ENCODE measurements at regions not wholly inside any gene's neighbourhood (a gene's known extent, or its start where the extent isn't known, plus 50 kb on each side); places are given as distances from the start of the nearest gene placed in this dataset.
"Not testable (repeated sequence)": the region's sequence is repeated elsewhere in the genome, so short reads cannot be mapped to it uniquely, and the experiment has no call there.

DNA sequence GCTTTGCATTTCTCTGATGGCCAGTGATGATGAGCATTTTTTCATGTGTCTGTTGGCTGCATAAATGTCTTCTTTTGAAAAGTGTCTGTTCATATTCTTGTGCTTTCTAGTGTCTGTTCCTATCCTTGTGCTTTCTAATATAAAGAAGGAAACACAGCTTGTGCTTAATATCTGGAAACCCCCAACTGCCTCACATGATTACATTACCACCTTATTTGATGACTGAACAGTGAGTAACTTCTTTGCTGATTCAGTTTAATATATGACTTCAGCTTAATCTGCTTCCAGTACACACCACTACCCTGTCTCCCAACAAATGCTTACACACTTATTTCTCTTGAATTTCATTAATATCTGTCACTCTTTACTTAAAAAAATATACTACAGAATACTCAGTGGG lies 835.1 kb downstream of the EDEM1 start:
- no peaks in the 10 kb centered on the region for H3F3A ChIP-seq (ENCODE audit: low read depth)
- H3K4me2 ChIP-seq (ENCODE audit: low read depth, low read length, poor library complexity, severe bottlenecking): no peak overlapping the region
- no peaks in the 10 kb centered on the region for H3K9me2 ChIP-seq (replicated peaks; ENCODE audit: low read depth, low read length)
- H3K27me3 ChIP-seq (ENCODE audit: insufficient read depth, low read length, poor library complexity, severe bottlenecking): no peaks in the 10 kb centered on the region
- H3K9me3 ChIP-seq (ENCODE audit: insufficient read depth, low read depth, low read length): no peaks in the 10 kb centered on the region
- no peak overlapping the region for H2AFZ ChIP-seq (ENCODE audit: low read length)
- no peaks in the 10 kb centered on the region for H4K20me1 ChIP-seq (ENCODE audit: insufficient read depth, low read length, poor library complexity, severe bottlenecking)
- no peak overlapping the region for H3K4me3 ChIP-seq (ENCODE audit: low read length, poor library complexity, severe bottlenecking)
- no peaks in the 10 kb centered on the region for H3K36me3 ChIP-seq (ENCODE audit: insufficient read depth, low read length)
- no peaks in the 10 kb centered on the region for H3K4me1 ChIP-seq (ENCODE audit: insufficient read depth, low read length, poor library complexity, severe bottlenecking)
- H3K9ac ChIP-seq (ENCODE audit: low read depth, low read length, poor library complexity, severe bottlenecking): no peak overlapping the region
- no peaks in the 10 kb centered on the region for H3K79me2 ChIP-seq (ENCODE audit: insufficient read depth, low read length)
- TF ChIP-seq CTCF (conservative IDR thresholded peaks at IDR 0.05; ENCODE audit: low read length) (no peak), EZH2phosphoT487 (IDR thresholded peaks at IDR 0.05; ENCODE audit: borderline replicate concordance) (no peak)

DNA sequence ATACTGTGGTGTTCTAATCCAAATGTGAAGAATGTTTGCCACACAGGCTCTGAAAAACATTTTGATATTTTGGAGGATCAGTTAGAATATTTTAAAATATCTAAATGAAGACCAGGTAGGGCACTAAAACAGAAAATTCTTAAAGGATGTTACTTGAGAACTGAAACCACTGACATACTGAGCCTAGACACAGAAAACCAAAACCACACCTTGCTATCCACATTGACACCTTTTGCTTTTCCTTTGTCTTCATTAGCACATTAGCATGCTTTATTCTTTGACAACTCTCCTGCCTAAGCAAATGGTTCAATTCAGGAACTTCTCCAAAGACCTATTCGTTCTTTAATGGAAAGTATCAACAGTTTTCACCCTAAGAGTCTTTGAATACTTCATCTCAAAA lies 835.9 kb upstream of the GRM7 start:
- Histone ChIP-seq H3K9me3 (ENCODE audit: insufficient read depth, low read depth, low read length) (no peaks in the 10 kb centered on the region), H3F3A (ENCODE audit: low read depth) (no peaks in the 10 kb centered on the region)

GRCh38 chr3:6030648-6031047 lies 830.3 kb upstream of the GRM7 start:
- not testable (repeated sequence) for H3F3A ChIP-seq (ENCODE audit: low read depth); H3K79me2 ChIP-seq (ENCODE audit: insufficient read depth, low read length); H3K4me1 ChIP-seq (ENCODE audit: insufficient read depth, low read length, poor library complexity, severe bottlenecking); H3K36me3 ChIP-seq (ENCODE audit: insufficient read depth, low read length); H3K4me3 ChIP-seq (ENCODE audit: low read length, poor library complexity, severe bottlenecking); H3K9me3 ChIP-seq (ENCODE audit: insufficient read depth, low read depth, low read length); H3K4me2 ChIP-seq (ENCODE audit: low read depth, low read length, poor library complexity, severe bottlenecking); H4K20me1 ChIP-seq (ENCODE audit: insufficient read depth, low read length, poor library complexity, severe bottlenecking); H3K9me2 ChIP-seq (replicated peaks; ENCODE audit: low read depth, low read length); H3K9ac ChIP-seq (ENCODE audit: low read depth, low read length, poor library complexity, severe bottlenecking); H3K27me3 ChIP-seq (ENCODE audit: insufficient read depth, low read length, poor library complexity, severe bottlenecking); H2AFZ ChIP-seq (ENCODE audit: low read length)

More for the DNA sequence above, 835.9 kb upstream of the GRM7 start:
- H3K9ac ChIP-seq (ENCODE audit: low read depth, low read length, poor library complexity, severe bottlenecking): no peak overlapping the region
- no peaks in the 10 kb centered on the region for H3K9me2 ChIP-seq (replicated peaks; ENCODE audit: low read depth, low read length)
- no peaks in the 10 kb centered on the region for H3K79me2 ChIP-seq (ENCODE audit: insufficient read depth, low read length)
- H3K4me1 ChIP-seq (ENCODE audit: insufficient read depth, low read length, poor library complexity, severe bottlenecking): no peaks in the 10 kb centered on the region
- H3K27me3 ChIP-seq (ENCODE audit: insufficient read depth, low read length, poor library complexity, severe bottlenecking): no peaks in the 10 kb centered on the region
- no peak overlapping the region for H2AFZ ChIP-seq (ENCODE audit: low read length)
- H3K4me3 ChIP-seq (ENCODE audit: low read length, poor library complexity, severe bottlenecking): no peak overlapping the region
- no peak overlapping the region for H3K4me2 ChIP-seq (ENCODE audit: low read depth, low read length, poor library complexity, severe bottlenecking)
- no peaks in the 10 kb centered on the region for H3K36me3 ChIP-seq (ENCODE audit: insufficient read depth, low read length)
- TF ChIP-seq EZH2phosphoT487 (IDR thresholded peaks at IDR 0.05; ENCODE audit: borderline replicate concordance): no peak
- no peaks in the 10 kb centered on the region for H4K20me1 ChIP-seq (ENCODE audit: insufficient read depth, low read length, poor library complexity, severe bottlenecking)

GRCh38 chr3:6035626-6036025 lies 825.3 kb upstream of the GRM7 start:
- Histone ChIP-seq H2AFZ (ENCODE audit: low read length) (no peak overlapping the region), H3K79me2 (ENCODE audit: insufficient read depth, low read length) (no peaks in the 10 kb centered on the region), H4K20me1 (ENCODE audit: insufficient read depth, low read length, poor library complexity, severe bottlenecking) (no peaks in the 10 kb centered on the region), H3K9me3 (ENCODE audit: insufficient read depth, low read depth, low read length) (no peaks in the 10 kb centered on the region; the same call in 1 of the 2 replicates), H3K9ac (ENCODE audit: low read depth, low read length, poor library complexity, severe bottlenecking) (no peak overlapping the region), H3K27me3 (ENCODE audit: insufficient read depth, low read length, poor library complexity, severe bottlenecking) (no peaks in the 10 kb centered on the region), H3K36me3 (ENCODE audit: insufficient read depth, low read length) (no peaks in the 10 kb centered on the region), H3K9me2 (replicated peaks; ENCODE audit: low read depth, low read length) (no peaks in the 10 kb centered on the region), H3K4me1 (ENCODE audit: insufficient read depth, low read length, poor library complexity, severe bottlenecking) (no peaks in the 10 kb centered on the region), H3K4me2 (ENCODE audit: low read depth, low read length, poor library complexity, severe bottlenecking) (no peak overlapping the region), H3F3A (ENCODE audit: low read depth) (no peaks in the 10 kb centered on the region), H3K4me3 (ENCODE audit: low read length, poor library complexity, severe bottlenecking) (no peak overlapping the region)
- TF ChIP-seq CTCF (conservative IDR thresholded peaks at IDR 0.05; ENCODE audit: low read length): no peak
- no peak for TF ChIP-seq EZH2phosphoT487 (IDR thresholded peaks at IDR 0.05; ENCODE audit: borderline replicate concordance)

Measured in Loucy (cell line).